ENCODE measurements at regions not wholly inside any gene's neighbourhood (a gene's known extent, or its start where the extent isn't known, plus 50 kb on each side); places are given as distances from the start of the nearest gene placed in this dataset.

DNA sequence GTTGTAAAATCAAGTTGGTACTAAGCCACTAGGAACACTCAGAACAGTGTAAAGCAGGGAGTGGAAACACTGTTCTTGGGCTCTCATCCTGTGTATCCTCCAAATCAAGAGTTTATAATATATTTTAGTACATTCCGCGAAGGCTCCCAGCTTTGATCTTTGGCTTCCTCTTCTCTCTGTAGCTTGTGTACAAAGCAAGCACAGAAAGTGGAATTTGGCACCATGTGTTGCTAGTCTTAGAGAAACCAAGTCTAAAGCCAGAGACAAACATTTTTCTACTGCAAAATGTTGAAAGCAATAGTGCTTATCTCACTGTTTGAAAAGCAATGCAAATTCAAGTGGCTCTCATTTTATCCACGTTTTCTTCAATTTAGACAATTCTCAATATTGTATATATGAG, 1893.3 kb upstream of the WWC1 start:
- FAIRE-seq (no peak), DNase-seq (ENCODE audit: insufficient read length, low spot score) (no peak)

- FAIRE-seq: no peak
Observed at GRCh38 chr5:166399781-166400180, 1891.7 kb upstream of the WWC1 start.

DNA sequence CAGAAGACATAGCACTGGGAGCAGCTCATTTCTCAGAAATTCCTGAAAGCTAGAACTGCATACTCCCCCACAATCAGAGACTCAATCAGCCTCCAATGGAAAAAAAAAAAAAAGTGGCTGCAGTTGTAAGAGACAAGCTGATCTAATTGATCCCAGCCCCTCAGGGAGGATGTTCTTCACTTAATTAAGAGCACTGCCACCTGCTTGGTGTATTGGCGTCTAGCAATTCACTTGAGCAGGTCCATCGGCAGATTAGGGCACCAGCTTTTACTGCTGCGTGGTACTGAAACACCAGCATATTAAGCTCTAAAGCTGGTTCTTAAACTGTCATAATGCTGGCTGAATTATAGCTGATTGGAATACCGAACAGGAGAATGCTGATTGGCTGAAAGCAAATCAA, 1890.1 kb upstream of the WWC1 start:
- DNase-seq (ENCODE audit: insufficient read length, low spot score) (no peak), FAIRE-seq (no peak)

More at GRCh38 chr5:166399781-166400180, 1891.7 kb upstream of the WWC1 start:
- DNase-seq (ENCODE audit: insufficient read length, low spot score): no peak

- FAIRE-seq (no peak), DNase-seq (ENCODE audit: insufficient read length, low spot score) (no peak)
Observed at GRCh38 chr5:166412191-166412590, 1879.3 kb upstream of the WWC1 start.

- DNase-seq (ENCODE audit: insufficient read length, low spot score): no peak
- no peak for FAIRE-seq
Observed at GRCh38 chr5:166427211-166427610, 1864.2 kb upstream of the WWC1 start.

- no peak for DNase-seq (ENCODE audit: insufficient read length, low spot score)
Observed at GRCh38 chr5:166428264-166428803, 1863.1 kb upstream of the WWC1 start.

DNA sequence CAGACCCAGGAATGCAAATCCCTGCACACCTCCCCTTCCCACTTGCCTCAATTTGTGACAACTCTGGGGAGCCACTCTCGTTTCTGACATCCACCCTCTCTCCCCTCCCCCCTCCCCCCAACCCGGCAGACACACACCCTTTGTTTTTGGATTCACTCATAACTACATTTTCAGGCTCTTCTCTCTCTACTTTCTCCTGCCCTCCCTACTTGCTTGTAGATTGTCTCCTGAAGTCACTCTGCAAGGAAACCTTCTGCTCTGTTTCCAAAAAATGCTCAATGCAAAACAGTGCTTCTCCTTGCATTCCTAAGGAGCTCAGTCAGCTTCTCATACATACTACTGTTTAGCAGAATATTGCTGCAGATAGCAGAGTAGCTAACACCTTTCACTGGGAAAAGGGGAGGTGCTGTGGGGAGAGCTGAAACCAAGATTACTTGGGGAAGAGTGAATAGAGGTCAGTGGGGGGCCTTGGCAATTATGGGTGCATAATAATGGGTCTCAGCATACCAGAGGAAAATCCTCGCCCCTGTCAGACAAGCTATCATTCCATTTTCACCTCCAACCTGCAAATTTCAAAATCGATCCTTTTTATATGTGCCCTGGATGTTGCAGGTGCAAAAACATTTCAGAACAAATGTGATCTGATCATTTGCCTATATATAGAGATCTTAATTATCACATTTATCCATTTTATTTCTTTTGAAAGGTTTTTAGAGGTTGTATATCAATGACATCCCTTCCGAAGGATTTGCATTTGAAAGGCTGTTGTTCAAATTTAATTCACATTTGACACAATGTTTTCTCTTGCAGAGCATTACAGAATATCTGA, 1860.7 kb upstream of the WWC1 start:
- FAIRE-seq (no peak), DNase-seq (ENCODE audit: insufficient read length, low spot score) (no peak)

More at GRCh38 chr5:166428264-166428803, 1863.1 kb upstream of the WWC1 start:
- no peak for FAIRE-seq

GRCh38 chr5:166431456-166431855, 1860.0 kb upstream of the WWC1 start:
- DNase-seq (ENCODE audit: insufficient read length, low spot score) (no peak), FAIRE-seq (no peak)

DNA sequence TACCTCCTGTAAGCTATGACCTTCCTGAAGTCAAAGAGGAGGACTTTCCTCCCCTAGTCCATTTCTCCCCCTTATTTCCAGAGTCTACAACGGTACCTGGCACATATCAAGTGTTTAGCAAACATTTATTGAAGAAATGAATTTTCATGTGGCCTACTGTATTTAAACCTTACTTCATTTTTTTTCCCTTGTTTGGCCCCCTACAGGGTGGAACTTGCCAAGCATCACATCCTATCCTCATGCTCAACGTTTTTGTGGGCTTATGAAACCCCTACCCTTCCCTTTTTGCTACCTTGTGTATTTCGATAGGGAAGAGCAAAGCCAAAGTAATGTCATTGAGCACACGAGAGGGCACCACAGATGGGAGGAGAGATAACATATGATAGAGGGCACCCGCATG, 1857.8 kb upstream of the WWC1 start:
- FAIRE-seq: no peak
- DNase-seq (ENCODE audit: insufficient read length, low spot score): no peak

DNA sequence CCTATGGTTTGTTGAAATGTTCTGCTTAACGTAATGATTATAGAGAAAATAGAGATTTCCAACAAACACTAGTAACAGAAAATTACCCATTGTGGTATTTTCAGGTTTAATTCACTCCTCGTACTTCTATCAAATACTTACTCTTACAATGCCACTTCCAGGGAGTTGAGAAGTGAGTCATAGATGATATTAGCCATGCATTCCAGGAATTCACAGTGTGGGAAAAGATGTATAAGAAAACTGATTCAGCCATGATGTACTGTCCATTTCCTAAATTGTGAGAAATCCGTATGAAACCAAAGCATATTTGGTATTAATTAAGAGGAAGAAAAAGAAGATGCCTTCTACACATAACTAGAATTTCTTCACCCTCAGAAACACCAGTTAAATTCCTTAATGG, 1854.6 kb upstream of the WWC1 start:
- DNase-seq (ENCODE audit: insufficient read length, low spot score) (no peak), FAIRE-seq (no peak)

DNA sequence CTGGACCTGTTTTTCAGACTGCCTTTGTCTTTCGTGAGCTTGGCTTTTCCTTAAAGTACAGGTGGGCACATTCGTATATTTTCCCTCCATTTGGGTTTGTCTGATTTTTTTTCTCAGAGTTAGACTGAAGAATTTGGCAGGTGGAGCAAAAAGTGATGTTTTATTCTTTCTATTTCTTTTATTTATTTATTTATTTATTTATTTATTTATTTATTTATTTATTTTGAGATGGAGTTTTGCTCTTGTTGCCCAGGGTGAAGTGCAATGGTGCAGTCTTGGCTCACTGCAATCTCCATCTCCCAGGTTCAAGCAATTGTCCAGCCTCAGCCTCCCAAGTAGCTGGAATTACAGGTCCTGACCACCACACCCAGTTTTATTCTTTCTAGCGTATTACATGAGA, 1805.1 kb upstream of the WWC1 start:
- DNase-seq (ENCODE audit: insufficient read length, low spot score): no peak
- FAIRE-seq: no peak

GRCh38 chr5:166488560-166488959, 1802.9 kb upstream of the WWC1 start:
- DNase-seq (ENCODE audit: insufficient read length, low spot score) (no peak), FAIRE-seq (no peak)

GRCh38 chr5:166493040-166493439, 1798.4 kb upstream of the WWC1 start:
- DNase-seq (ENCODE audit: insufficient read length, low spot score) (no peak), FAIRE-seq (no peak)

- DNase-seq (ENCODE audit: insufficient read length, low spot score) (no peak), FAIRE-seq (no peak)
Observed at GRCh38 chr5:166493612-166494011, 1797.8 kb upstream of the WWC1 start.

DNA sequence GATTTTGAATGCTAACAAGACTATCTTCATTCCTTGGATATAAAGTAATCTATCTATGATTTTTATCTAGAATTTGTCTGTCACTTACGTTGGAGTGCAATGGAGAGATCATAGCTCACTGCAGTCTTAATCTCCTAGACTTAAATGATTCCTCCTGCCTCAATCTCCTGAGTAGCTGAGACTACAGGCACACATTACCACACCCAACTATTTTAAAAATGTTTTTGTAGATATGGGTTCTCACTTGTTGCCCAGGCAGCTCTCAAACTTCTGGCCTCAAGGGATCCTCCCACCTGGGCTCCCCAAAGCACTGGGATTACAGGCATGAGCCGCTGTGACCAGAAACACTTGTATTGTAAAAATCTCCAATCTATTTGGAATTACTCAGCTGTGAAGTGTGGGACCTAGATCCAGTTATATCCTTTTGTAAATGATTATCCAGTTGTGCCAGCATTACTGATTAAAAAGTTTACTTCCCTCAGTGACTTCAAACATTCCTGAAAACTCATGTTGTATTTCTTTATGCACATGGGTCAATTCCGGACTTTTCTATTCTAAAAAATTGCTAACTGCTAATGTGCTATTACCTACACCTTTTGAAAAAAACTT, 1793.8 kb upstream of the WWC1 start:
- DNase-seq (ENCODE audit: insufficient read length, low spot score): no peak
- FAIRE-seq: no peak

- DNase-seq (ENCODE audit: insufficient read length, low spot score) (no peak), FAIRE-seq (no peak)
Observed at GRCh38 chr5:166499447-166500240, 1791.8 kb upstream of the WWC1 start.

- no peak for FAIRE-seq
Observed at GRCh38 chr5:166503506-166503905, 1787.9 kb upstream of the WWC1 start.

DNA sequence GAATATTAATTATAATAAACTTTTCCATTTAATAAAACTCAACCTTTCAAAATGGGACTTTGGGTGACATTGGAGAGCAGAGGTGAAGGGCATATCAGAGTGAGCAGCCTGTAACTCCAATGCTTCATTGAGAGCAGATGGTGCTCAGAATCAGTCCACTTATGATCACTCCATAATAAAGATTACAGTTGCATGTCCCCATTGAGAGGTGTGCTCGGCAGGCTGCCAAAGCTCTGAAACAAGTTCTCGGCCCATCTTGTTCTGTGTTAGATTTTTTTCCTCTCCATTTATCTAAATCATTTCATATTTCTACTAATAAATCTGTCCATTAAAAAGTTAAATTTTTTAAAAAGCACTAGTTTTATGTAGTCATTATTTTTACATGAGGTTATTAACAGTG, 1786.4 kb upstream of the WWC1 start:
- DNase-seq (ENCODE audit: insufficient read length, low spot score) (no peak), FAIRE-seq (no peak)

More at GRCh38 chr5:166503506-166503905, 1787.9 kb upstream of the WWC1 start:
- no peak for DNase-seq (ENCODE audit: insufficient read length, low spot score)

DNA sequence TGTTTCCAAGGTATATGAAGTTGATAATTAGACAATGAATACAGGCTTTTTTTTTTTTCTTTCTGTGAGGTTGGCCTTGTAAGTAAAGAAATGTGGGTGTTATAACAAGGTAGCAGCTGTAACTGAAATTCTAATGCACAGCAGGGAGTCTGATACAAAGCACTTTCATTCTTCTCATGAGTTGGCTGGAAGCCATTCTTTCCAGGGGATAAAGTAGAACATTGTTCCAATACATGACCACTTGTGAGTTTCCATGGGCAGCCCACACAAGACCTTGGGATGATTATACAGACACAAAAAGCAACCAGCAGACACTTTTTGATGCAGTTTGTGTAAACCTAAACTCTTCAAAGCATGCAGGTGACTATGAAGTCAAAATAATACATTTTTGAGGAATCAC, 1785.9 kb upstream of the WWC1 start:
- FAIRE-seq: no peak
- no peak for DNase-seq (ENCODE audit: insufficient read length, low spot score)

GRCh38 chr5:166507810-166508425, 1783.5 kb upstream of the WWC1 start:
- DNase-seq (ENCODE audit: insufficient read length, low spot score) (no peak), FAIRE-seq (no peak)

DNA sequence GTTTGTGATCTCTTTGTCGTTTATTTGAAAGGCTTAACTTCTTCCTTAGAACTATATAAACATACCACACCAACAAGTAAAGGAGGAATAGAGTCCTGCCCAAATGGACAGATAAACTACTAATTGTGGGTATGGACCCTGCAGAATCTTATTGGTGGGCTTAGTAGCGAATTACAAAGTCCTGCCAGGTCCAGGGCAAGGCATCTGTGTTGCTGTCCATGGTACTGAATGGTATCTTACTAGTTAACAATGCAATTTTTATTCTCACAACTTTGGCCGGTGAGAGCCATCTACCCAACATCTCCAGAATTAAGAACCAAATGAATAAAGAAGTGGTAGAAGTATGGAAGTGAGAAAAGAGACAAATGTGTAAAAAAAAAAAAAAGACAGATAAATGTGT, 1782.4 kb upstream of the WWC1 start:
- no peak for DNase-seq (ENCODE audit: insufficient read length, low spot score)
- FAIRE-seq: no peak
